CD4-positive, alpha-beta T cell treated with Interleukin-12 subunit alpha and Interleukin-12 subunit beta, for 1 hour (primary cell): ENCODE measurements at regions not wholly inside any gene's neighbourhood (a gene's known extent, or its start where the extent isn't known, plus 50 kb on each side); places are given as distances from the start of the nearest gene placed in this dataset.
A peak's percentile ranks its signal among the peaks of the same experiment; 100 is the strongest.
"Not testable (repeated sequence)": the region's sequence is repeated elsewhere in the genome, so short reads cannot be mapped to it uniquely, and the experiment has no call there.

ENCODE experiments used
- DNase-seq: peaks from one replicate; pipeline ENCODE4 v3.0.0-alpha.2; 2020

GRCh38 chr13:73544175-73544574, 485.4 kb downstream of the KLF5 start:
- no peak for DNase-seq

GRCh38 chr13:73542446-73542845, 483.6 kb downstream of the KLF5 start:
- no peak for DNase-seq

GRCh38 chr13:73536865-73537264, 478.1 kb downstream of the KLF5 start:
- DNase-seq = no peak

GRCh38 chr13:73535341-73535740, 476.5 kb downstream of the KLF5 start:
- no peak for DNase-seq

- no peak for DNase-seq
Measured at GRCh38 chr13:73532987-73533510, 474.2 kb downstream of the KLF5 start.

GRCh38 chr13:73532582-73532981, 473.8 kb downstream of the KLF5 start:
- no peak for DNase-seq

GRCh38 chr13:73531014-73531413, 472.2 kb downstream of the KLF5 start:
- DNase-seq = no peak

GRCh38 chr13:73522937-73523336, 464.1 kb downstream of the KLF5 start:
- DNase-seq = no peak

GRCh38 chr13:73521985-73522524, 463.2 kb downstream of the KLF5 start:
- DNase-seq = no peak

- DNase-seq = peak; percentile 32
Measured at GRCh38 chr13:73521290-73521624, 462.5 kb downstream of the KLF5 start.

- DNase-seq = peak; percentile 5
Measured at GRCh38 chr13:73520566-73521289, 461.9 kb downstream of the KLF5 start.

GRCh38 chr13:73520135-73520534, 461.3 kb downstream of the KLF5 start:
- not testable (repeated sequence) for DNase-seq

- no peak for DNase-seq
Measured at GRCh38 chr13:73519396-73520116, 460.8 kb downstream of the KLF5 start.

GRCh38 chr13:73517766-73518165, 459.0 kb downstream of the KLF5 start:
- no peak for DNase-seq

- no peak for DNase-seq
Measured at GRCh38 chr13:73516731-73517130, 457.9 kb downstream of the KLF5 start.

GRCh38 chr13:73514208-73514607, 455.4 kb downstream of the KLF5 start:
- no peak for DNase-seq

- no peak for DNase-seq
Measured at GRCh38 chr13:73513751-73514150, 454.9 kb downstream of the KLF5 start.

GRCh38 chr13:73508841-73509240, 450.0 kb downstream of the KLF5 start:
- no peak for DNase-seq

- DNase-seq = no peak
Measured at GRCh38 chr13:73505376-73505890, 446.6 kb downstream of the KLF5 start.

- no peak for DNase-seq
Measured at GRCh38 chr13:73499695-73500094, 440.9 kb downstream of the KLF5 start.

- DNase-seq = no peak
Measured at GRCh38 chr13:73497430-73497829, 438.6 kb downstream of the KLF5 start.

- DNase-seq = no peak
Measured at GRCh38 chr13:73496711-73497110, 437.9 kb downstream of the KLF5 start.

- DNase-seq = no peak
Measured at GRCh38 chr13:73492811-73493210, 434.0 kb downstream of the KLF5 start.

- DNase-seq = no peak
Measured at GRCh38 chr13:73482556-73482955, 423.8 kb downstream of the KLF5 start.
